H9 (cell line): ENCODE measurements at regions not wholly inside any gene's neighbourhood (a gene's known extent, or its start where the extent isn't known, plus 50 kb on each side); places are given as distances from the start of the nearest gene placed in this dataset.

Source experiments
- DNase-seq: peaks from one replicate; pipeline ENCODE4 v3.0.0-alpha.2; 2017
- H2AFZ ChIP-seq: one replicate; pipeline ENCODE4 v1.6.1; 2013; ENCODE audit warnings: mild to moderate bottlenecking, low read length, control low read depth, moderate library complexity
- H2AK5ac ChIP-seq: 2 replicates; pipeline ENCODE4 v1.6.1; 2013; ENCODE audit warnings: low read length, control low read depth, mixed read lengths; ENCODE audit not compliant: insufficient read length
- H2BK120ac ChIP-seq: one replicate; pipeline ENCODE4 v1.6.1; 2013; ENCODE audit warnings: low read depth, mild to moderate bottlenecking, low read length, control low read depth, inconsistent platforms; ENCODE audit not compliant: poor library complexity, severe bottlenecking
- H2BK12ac ChIP-seq: 2 replicates; pipeline ENCODE4 v1.6.1; 2013; ENCODE audit warnings: low read length, control low read depth, mixed read lengths, low read depth; ENCODE audit not compliant: insufficient read length
- H2BK15ac ChIP-seq: 2 replicates; pipeline ENCODE4 v1.6.1; 2013; ENCODE audit warnings: low read depth, low read length, control low read depth
- H2BK20ac ChIP-seq: one replicate; pipeline ENCODE4 v1.6.1; 2013; ENCODE audit warnings: low read depth, mild to moderate bottlenecking, low read length, control low read depth, inconsistent platforms; ENCODE audit not compliant: poor library complexity, severe bottlenecking
- H2BK5ac ChIP-seq: 2 replicates; pipeline ENCODE4 v1.6.1; 2013; ENCODE audit warnings: low read length, control low read depth, mixed read lengths; ENCODE audit not compliant: insufficient read length
- H3K14ac ChIP-seq: 2 replicates; pipeline ENCODE4 v1.6.1; 2013; ENCODE audit warnings: low read length, control low read depth; ENCODE audit not compliant: insufficient read depth
- H3K18ac ChIP-seq: 2 replicates; pipeline ENCODE4 v1.6.1; 2013; ENCODE audit warnings: low read depth, mild to moderate bottlenecking, mixed read lengths, low read length, control low read depth; ENCODE audit not compliant: insufficient read length
- H3K23ac ChIP-seq: 2 replicates; pipeline ENCODE4 v1.6.1; 2013; ENCODE audit warnings: low read length, control low read depth, mixed read lengths, low read depth; ENCODE audit not compliant: insufficient read length
- H3K23me2 ChIP-seq: 2 replicates; pipeline ENCODE4 v1.6.1; 2013; ENCODE audit warnings: low read depth, mild to moderate bottlenecking, mixed read lengths, low read length, control low read depth; ENCODE audit not compliant: insufficient read length, poor library complexity, severe bottlenecking
- H3K27ac ChIP-seq: 2 replicates; pipeline ENCODE4 v1.5.1; 2013; ENCODE audit warnings: low read length, control low read depth, mixed read lengths, low read depth; ENCODE audit not compliant: insufficient read length
- H3K27me3 ChIP-seq: 2 replicates; pipeline ENCODE4 v1.6.1; 2013; ENCODE audit warnings: low read length, control low read depth, inconsistent platforms; ENCODE audit not compliant: insufficient read depth
- H3K4ac ChIP-seq: 2 replicates; pipeline ENCODE4 v1.6.1; 2013; ENCODE audit warnings: low read depth, mild to moderate bottlenecking, control low read depth, inconsistent platforms, low read length, moderate library complexity
- H3K4me1 ChIP-seq: 2 replicates; pipeline ENCODE4 v1.6.1; 2013; ENCODE audit warnings: low read length, control low read depth, inconsistent platforms; ENCODE audit not compliant: insufficient read depth
- H3K4me2 ChIP-seq: 2 replicates; pipeline ENCODE4 v1.6.1; 2013; ENCODE audit warnings: low read length, control low read depth, mixed read lengths; ENCODE audit not compliant: insufficient read length, insufficient read depth
- H3K56ac ChIP-seq: 2 replicates; pipeline ENCODE4 v1.6.1; 2013; ENCODE audit warnings: low read depth, mild to moderate bottlenecking, mixed read lengths, low read length, control low read depth; ENCODE audit not compliant: insufficient read length
- H3K79me1 ChIP-seq: 2 replicates; pipeline ENCODE4 v1.6.1; 2013; ENCODE audit warnings: low read depth, mild to moderate bottlenecking, moderate library complexity, low read length, control low read depth, inconsistent platforms; ENCODE audit not compliant: insufficient read depth, poor library complexity, severe bottlenecking
- H3K79me2 ChIP-seq: 2 replicates; pipeline ENCODE4 v1.6.1; 2013; ENCODE audit warnings: low read length, control low read depth, inconsistent platforms; ENCODE audit not compliant: insufficient read depth
- H3K9ac ChIP-seq: 2 replicates; pipeline ENCODE4 v1.6.1; 2013; ENCODE audit warnings: low read length, control low read depth, mixed read lengths; ENCODE audit not compliant: insufficient read length; ENCODE audit errors: extremely low read depth
- H3K9me3 ChIP-seq: one replicate; pipeline ENCODE4 v1.6.1; 2013; ENCODE audit warnings: low read depth, low read length, inconsistent platforms; ENCODE audit not compliant: control insufficient read depth
- H3T11ph ChIP-seq: one replicate; pipeline ENCODE4 v1.6.1; 2013; ENCODE audit warnings: mild to moderate bottlenecking, low read length, control low read depth, inconsistent platforms
- H4K20me1 ChIP-seq: one replicate; pipeline ENCODE4 v1.6.1; 2013; ENCODE audit not compliant: control insufficient read depth, insufficient read length, insufficient read depth
- H4K5ac ChIP-seq: 2 replicates; pipeline ENCODE4 v1.6.1; 2013; ENCODE audit warnings: low read depth, mild to moderate bottlenecking, mixed read lengths, low read length, control low read depth; ENCODE audit not compliant: insufficient read length
- H4K8ac ChIP-seq: replicated peaks from 2 replicates; pipeline ENCODE4 v1.6.1; 2013; ENCODE audit warnings: low read length, control low read depth, mixed read lengths, low read depth; ENCODE audit not compliant: insufficient read length
- H4K91ac ChIP-seq: 2 replicates; pipeline ENCODE4 v1.6.1; 2013; ENCODE audit warnings: low read depth, mild to moderate bottlenecking, moderate library complexity, mixed read lengths, low read length, control low read depth; ENCODE audit not compliant: insufficient read length
- H3K27ac Mint-ChIP-seq, 3 experiments: 2 replicates in 2 of 3; 3 replicates in 1 of 3; pipeline ENCODE4 v1.8.0; 2020 to 2021; ENCODE audit warnings: mixed read lengths in 3 of 3, mild to moderate bottlenecking in 1 of 3, moderate library complexity in 1 of 3
- H3K27me3 Mint-ChIP-seq: 2 replicates; pipeline ENCODE4 v1.8.0; 2021; ENCODE audit warnings: low read depth, mild to moderate bottlenecking, moderate library complexity, mixed read lengths
- H3K36me3 Mint-ChIP-seq, 3 experiments: 2 replicates in 2 of 3; 3 replicates in 1 of 3; pipeline ENCODE4 v1.8.0; 2020 to 2021; ENCODE audit warnings: low read depth in 3 of 3, mixed read lengths in 3 of 3; ENCODE audit not compliant: insufficient read depth in 1 of 3
- H3K4me1 Mint-ChIP-seq, 2 experiments: 2 replicates each; pipeline ENCODE4 v1.8.0; 2020; ENCODE audit warnings: mixed read lengths in 2 of 2
- H3K4me3 Mint-ChIP-seq, 2 experiments: 2 replicates in 1 of 2; 3 replicates in 1 of 2; pipeline ENCODE4 v1.8.0; 2020 to 2021; ENCODE audit warnings: mild to moderate bottlenecking in 2 of 2, mixed read lengths in 2 of 2, moderate library complexity in 1 of 2
- H3K9me3 Mint-ChIP-seq, 2 experiments: 2 replicates in 1 of 2; 3 replicates in 1 of 2; pipeline ENCODE4 v1.8.0; 2020; ENCODE audit warnings: mild to moderate bottlenecking in 2 of 2, mixed read lengths in 2 of 2, moderate library complexity in 1 of 2
- CTCF ChIP-seq: fragments of 200-600 bp; sonication (generic); conservative IDR thresholded peaks from 3 replicates; pipeline ENCODE4 v1.8.0; 2021; ENCODE audit warnings: antibody characterized with exemption, mild to moderate bottlenecking
- WGBS: extraction: QIAGEN DNeasy Blood & Tissue Kit; methylation state at CpG from one replicate; pipeline ENCODE4 v1.1.7; 2013; ENCODE audit warnings: missing lambda C conversion rate, low lambda C conversion rate, mixed read lengths; ENCODE audit not compliant: insufficient read length; ENCODE audit errors: extremely low coverage; 5-methylcytosine and 5-hydroxymethylcytosine counted together

GRCh38 chr15:95674031-95674430 is 656.5 kb upstream of the NR2F2 start:
- no peaks in the 10 kb centered on the region for H3K23me2 ChIP-seq
- no peak overlapping the region for H3T11ph ChIP-seq
- H3K4me3 Mint-ChIP-seq = no peak overlapping the region

More at GRCh38 chr15:95674031-95674430, 656.5 kb upstream of the NR2F2 start:
- H3K4ac ChIP-seq = no peak overlapping the region
- H3K27me3 Mint-ChIP-seq = no peaks in the 10 kb centered on the region
- no peaks in the 10 kb centered on the region for H3K9me3 Mint-ChIP-seq
- H2AFZ ChIP-seq = no peak overlapping the region
- H4K20me1 ChIP-seq = no peaks in the 10 kb centered on the region
- H3K56ac ChIP-seq = no peak overlapping the region
- H3K4me1 ChIP-seq = no peaks in the 10 kb centered on the region
- TF ChIP-seq CTCF = no peak
- no peak overlapping the region for H3K27ac Mint-ChIP-seq
- H4K8ac ChIP-seq = no peak overlapping the region
- H2AK5ac ChIP-seq = no peak overlapping the region
- no peaks in the 10 kb centered on the region for H3K79me1 ChIP-seq
- no peak overlapping the region for H3K4me2 ChIP-seq
- H4K5ac ChIP-seq = no peak overlapping the region
- H2BK15ac ChIP-seq = no peak overlapping the region
- WGBS = no CpG with 5 or more reads among the region's 4 CpGs
- H3K9ac ChIP-seq = no peak overlapping the region
- no peak overlapping the region for H3K14ac ChIP-seq
- H3K4me1 Mint-ChIP-seq = no peaks in the 10 kb centered on the region
- H2BK5ac ChIP-seq = no peak overlapping the region
- no peak overlapping the region for H4K91ac ChIP-seq
- no peak overlapping the region for H2BK20ac ChIP-seq
- H3K23ac ChIP-seq = no peak overlapping the region
- H3K79me2 ChIP-seq = no peaks in the 10 kb centered on the region
- no peak overlapping the region for H3K18ac ChIP-seq
- no peak for DNase-seq
- no peak overlapping the region for H2BK120ac ChIP-seq
- no peaks in the 10 kb centered on the region for H3K27me3 ChIP-seq
- no peak overlapping the region for H3K27ac ChIP-seq
- H2BK12ac ChIP-seq = no peak overlapping the region
- no peaks in the 10 kb centered on the region for H3K36me3 Mint-ChIP-seq
- no peaks in the 10 kb centered on the region for H3K9me3 ChIP-seq
